Uterus (tissue), 3 donors: ENCODE measurements at regions not wholly inside any gene's neighbourhood (a gene's known extent, or its start where the extent isn't known, plus 50 kb on each side); places are given as distances from the start of the nearest gene placed in this dataset.

Source experiments
- DNase-seq, 2 donors: peaks; one replicate each; pipeline ENCODE4 v3.0.0-alpha.2; 2019 to 2020
- H3K27ac ChIP-seq, 2 donors: fragments of 200-600 bp; sonication (generic); 1 replicate in 1 of 2; 2 replicates in 1 of 2; pipeline ENCODE4 v1.5.1; 2016 to 2018
- H3K27me3 ChIP-seq, 2 donors: fragments of 200-600 bp; sonication (generic); one replicate each; pipeline ENCODE4 v1.5.1; 2018 to 2019; ENCODE audit warnings: control low read depth in 1 of 2
- H3K36me3 ChIP-seq, 2 donors: fragments of 200-600 bp; sonication (generic); one replicate each; pipeline ENCODE4 v1.5.1; 2019; ENCODE audit warnings: control low read depth in 1 of 2
- H3K4me1 ChIP-seq, 2 donors: fragments of 200-600 bp; sonication (generic); one replicate each; pipeline ENCODE4 v1.5.1; 2018 to 2019; ENCODE audit warnings: control low read depth in 1 of 2
- H3K4me3 ChIP-seq, 2 donors: fragments of 200-600 bp; sonication (generic); 1 replicate in 1 of 2; 2 replicates in 1 of 2; pipeline ENCODE4 v1.5.1; 2018 to 2019; ENCODE audit warnings: mild to moderate bottlenecking in 1 of 2
- H3K9me3 ChIP-seq, 2 donors: fragments of 200-600 bp; sonication (generic); one replicate each; pipeline ENCODE4 v1.5.1; 2019; ENCODE audit warnings: control low read depth in 1 of 2
- POLR2A ChIP-seq, 2 donors: fragments of 450-650 bp; IDR thresholded peaks; one replicate each; pipeline ENCODE4 v1.6.1; 2016; ENCODE audit warnings: antibody characterized with exemption in 2 of 2, mild to moderate bottlenecking in 1 of 2, moderate library complexity in 1 of 2
- intact Hi-C: fragments of 100-400 bp; cut with DNase I; formaldehyde crosslinking; loops from one replicate; pipeline ENCODE4 v1.15.1; 2023; ENCODE audit warnings: low total_unique reads
- TF ChIP-seq, protein P1 (sequence below), 4 experiments: fragments of 200-600 bp in 2 of 4; fragments of 450-650 bp in 2 of 4; sonication (generic) in 2 of 4; IDR thresholded peaks; one replicate each; pipeline ENCODE4 v1.5.1; 2016 to 2019; ENCODE audit warnings: antibody characterized with exemption in 4 of 4, mild to moderate bottlenecking in 2 of 4, moderate library complexity in 1 of 4
- donor health status: DM: yes; HTN: yes; CAD: no.

DNA sequence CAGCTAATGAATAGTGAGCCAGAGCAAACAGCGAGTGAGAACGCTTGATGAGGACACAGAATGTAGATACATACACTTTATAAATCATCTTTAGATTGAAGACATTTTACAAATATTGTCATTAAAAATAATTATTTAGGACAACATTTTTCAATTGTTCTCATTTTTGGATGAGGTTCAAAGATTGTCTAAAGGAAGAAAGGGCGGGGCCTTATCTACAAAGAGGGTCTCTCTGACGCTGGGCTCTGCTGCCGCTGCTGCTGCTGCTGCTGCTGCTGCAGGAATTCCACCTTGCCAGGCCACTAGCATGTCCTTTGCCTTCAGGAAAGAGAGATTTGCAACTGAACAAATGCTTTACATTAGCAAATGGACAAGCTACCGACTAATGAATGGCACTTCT lies 220.7 kb upstream of the TMEM161B start:
- intact Hi-C loops = no loop called here
- no peak for TF ChIP-seq POLR2A (IDR thresholded peaks at IDR 0.05)
- TF ChIP-seq, protein P1, sequence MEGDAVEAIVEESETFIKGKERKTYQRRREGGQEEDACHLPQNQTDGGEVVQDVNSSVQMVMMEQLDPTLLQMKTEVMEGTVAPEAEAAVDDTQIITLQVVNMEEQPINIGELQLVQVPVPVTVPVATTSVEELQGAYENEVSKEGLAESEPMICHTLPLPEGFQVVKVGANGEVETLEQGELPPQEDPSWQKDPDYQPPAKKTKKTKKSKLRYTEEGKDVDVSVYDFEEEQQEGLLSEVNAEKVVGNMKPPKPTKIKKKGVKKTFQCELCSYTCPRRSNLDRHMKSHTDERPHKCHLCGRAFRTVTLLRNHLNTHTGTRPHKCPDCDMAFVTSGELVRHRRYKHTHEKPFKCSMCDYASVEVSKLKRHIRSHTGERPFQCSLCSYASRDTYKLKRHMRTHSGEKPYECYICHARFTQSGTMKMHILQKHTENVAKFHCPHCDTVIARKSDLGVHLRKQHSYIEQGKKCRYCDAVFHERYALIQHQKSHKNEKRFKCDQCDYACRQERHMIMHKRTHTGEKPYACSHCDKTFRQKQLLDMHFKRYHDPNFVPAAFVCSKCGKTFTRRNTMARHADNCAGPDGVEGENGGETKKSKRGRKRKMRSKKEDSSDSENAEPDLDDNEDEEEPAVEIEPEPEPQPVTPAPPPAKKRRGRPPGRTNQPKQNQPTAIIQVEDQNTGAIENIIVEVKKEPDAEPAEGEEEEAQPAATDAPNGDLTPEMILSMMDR (IDR thresholded peaks at IDR 0.05) = no peak
- DNase-seq = no peak

DNA sequence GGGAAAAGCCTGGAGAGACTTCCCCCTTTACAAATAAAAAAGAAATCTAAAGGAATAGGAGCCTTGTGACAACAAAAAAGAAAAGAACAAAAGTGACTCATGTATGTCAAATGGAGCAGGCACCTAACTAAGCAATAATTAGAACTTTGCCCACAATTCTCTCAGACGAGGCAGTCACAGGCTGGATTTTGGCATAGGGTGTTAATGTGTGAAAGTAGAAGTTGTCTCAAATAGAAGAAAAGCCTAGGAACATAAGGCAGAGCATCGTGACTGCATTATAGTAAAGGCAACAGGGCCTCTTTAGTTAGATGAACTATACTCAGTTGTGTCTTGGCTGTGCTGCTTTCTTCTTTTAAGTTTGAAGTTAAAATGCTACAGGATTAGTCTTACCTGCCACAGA lies 219.9 kb upstream of the TMEM161B start:
- TF ChIP-seq, protein P1 (IDR thresholded peaks at IDR 0.05) = no peak
- no peak for TF ChIP-seq POLR2A (IDR thresholded peaks at IDR 0.05)
- H3K9me3 ChIP-seq = no peaks in the 10 kb centered on the region
- H3K27ac ChIP-seq = no peak overlapping the region
- intact Hi-C loops = no loop called here
- H3K4me1 ChIP-seq = no peaks in the 10 kb centered on the region
- H3K4me3 ChIP-seq = no peak overlapping the region
- no peaks in the 10 kb centered on the region for H3K27me3 ChIP-seq
- DNase-seq = no peak
- no peaks in the 10 kb centered on the region for H3K36me3 ChIP-seq

More for the DNA sequence above, 220.7 kb upstream of the TMEM161B start:
- no peaks in the 10 kb centered on the region for H3K4me1 ChIP-seq
- H3K36me3 ChIP-seq = no peaks in the 10 kb centered on the region
- no peak overlapping the region for H3K4me3 ChIP-seq
- H3K27ac ChIP-seq = no peak overlapping the region
- no peaks in the 10 kb centered on the region for H3K9me3 ChIP-seq
- H3K27me3 ChIP-seq = no peaks in the 10 kb centered on the region

DNA sequence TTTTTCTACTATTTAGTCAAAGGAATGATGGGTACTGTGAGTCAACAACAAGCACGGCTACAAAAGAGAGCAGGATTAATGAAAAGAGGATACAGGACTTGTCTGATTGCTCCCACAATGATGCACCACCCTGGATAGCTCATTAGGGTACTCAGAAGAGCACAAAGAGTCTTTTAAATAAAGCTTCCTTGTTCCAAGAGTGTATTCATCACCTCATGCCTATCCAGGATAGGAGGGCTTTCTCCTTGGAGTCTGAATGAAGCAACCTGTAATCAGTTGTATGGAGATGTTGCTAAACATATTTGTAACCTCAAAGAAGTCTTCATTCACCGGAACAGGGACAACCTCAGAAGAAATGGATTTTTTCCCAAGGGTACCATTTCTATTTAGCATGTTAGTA lies 219.5 kb upstream of the TMEM161B start:
- intact Hi-C loops = no loop called here

DNA sequence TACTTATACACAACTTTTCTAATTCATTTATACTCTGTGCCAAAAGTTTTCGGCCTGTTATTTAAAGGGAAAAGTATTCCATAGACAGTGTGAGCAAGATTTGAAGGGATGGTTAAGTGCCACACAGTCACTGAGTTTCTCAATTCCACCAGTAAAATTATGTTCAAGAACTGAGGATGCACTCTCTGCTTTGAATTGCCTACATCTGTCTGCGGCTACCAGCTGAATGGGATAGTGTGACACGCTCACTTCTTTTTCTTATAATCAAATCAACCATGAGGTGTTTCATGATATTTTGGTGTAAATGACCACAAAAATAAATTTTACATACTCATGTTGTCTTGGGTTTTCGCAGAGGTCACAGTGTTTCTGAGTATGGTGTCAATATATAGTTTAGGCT lies 218.4 kb upstream of the TMEM161B start:
- Histone ChIP-seq H3K27me3 (no peaks in the 10 kb centered on the region), H3K36me3 (no peaks in the 10 kb centered on the region), H3K4me3 (no peak overlapping the region), H3K27ac (no peak overlapping the region), H3K9me3 (no peaks in the 10 kb centered on the region), H3K4me1 (no peaks in the 10 kb centered on the region)
- intact Hi-C loops = no loop called here
- no peak for DNase-seq
- TF ChIP-seq POLR2A (IDR thresholded peaks at IDR 0.05) = no peak
- TF ChIP-seq, protein P1 (IDR thresholded peaks at IDR 0.05) = no peak

More for the DNA sequence above, 219.5 kb upstream of the TMEM161B start:
- Histone ChIP-seq H3K27me3 (no peaks in the 10 kb centered on the region), H3K4me1 (no peaks in the 10 kb centered on the region), H3K9me3 (no peaks in the 10 kb centered on the region), H3K36me3 (no peaks in the 10 kb centered on the region), H3K27ac (no peak overlapping the region), H3K4me3 (no peak overlapping the region)
- no peak for TF ChIP-seq POLR2A (IDR thresholded peaks at IDR 0.05)
- TF ChIP-seq, protein P1 (IDR thresholded peaks at IDR 0.05) = no peak
- no peak for DNase-seq

DNA sequence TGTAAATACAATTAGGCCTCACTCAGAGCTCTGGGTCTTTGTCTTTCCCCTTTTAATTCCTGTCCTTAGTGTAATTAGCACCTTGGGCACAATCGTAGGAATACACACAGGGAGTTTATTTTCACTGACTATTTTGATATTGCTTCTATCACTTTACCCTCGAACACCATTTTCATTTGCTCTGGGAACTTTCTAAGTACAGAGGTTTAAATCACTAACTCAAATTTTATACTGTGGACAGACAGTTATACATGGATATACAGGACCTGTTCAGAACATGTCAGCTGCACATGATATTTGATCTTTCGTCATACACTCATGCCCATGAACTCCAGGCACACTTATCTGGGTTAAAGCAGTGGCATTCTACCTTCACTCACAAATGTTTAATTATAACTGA lies 217.8 kb upstream of the TMEM161B start:
- intact Hi-C loops = no loop called here
- no peak for TF ChIP-seq POLR2A (IDR thresholded peaks at IDR 0.05)

GRCh38 chr5:88485531-88485930 lies 216.9 kb upstream of the TMEM161B start:
- no peak overlapping the region for H3K4me3 ChIP-seq
- intact Hi-C loops = no loop called here
- DNase-seq = no peak

More for the DNA sequence above, 217.8 kb upstream of the TMEM161B start:
- Histone ChIP-seq H3K4me1 (no peaks in the 10 kb centered on the region), H3K27me3 (no peaks in the 10 kb centered on the region), H3K4me3 (no peak overlapping the region), H3K9me3 (no peaks in the 10 kb centered on the region), H3K27ac (no peak overlapping the region), H3K36me3 (no peaks in the 10 kb centered on the region)
- DNase-seq = no peak

More at GRCh38 chr5:88485531-88485930, 216.9 kb upstream of the TMEM161B start:
- no peaks in the 10 kb centered on the region for H3K4me1 ChIP-seq
- H3K9me3 ChIP-seq = no peaks in the 10 kb centered on the region
- no peaks in the 10 kb centered on the region for H3K36me3 ChIP-seq
- no peaks in the 10 kb centered on the region for H3K27me3 ChIP-seq
- no peak overlapping the region for H3K27ac ChIP-seq
- TF ChIP-seq, protein P1 (IDR thresholded peaks at IDR 0.05) = no peak
- TF ChIP-seq POLR2A (IDR thresholded peaks at IDR 0.05) = no peak
